ENCODE measurements at regions not wholly inside any gene's neighbourhood (a gene's known extent, or its start where the extent isn't known, plus 50 kb on each side); places are given as distances from the start of the nearest gene placed in this dataset.

- TF ChIP-seq CTCF (IDR thresholded peaks at IDR 0.05; ENCODE audit: control extremely low read depth in 1 of 3, insufficient read depth in 1 of 3, low read depth in 1 of 3, low read length in 3 of 3): no peak
- TF ChIP-seq POLR2AphosphoS5 (IDR thresholded peaks at IDR 0.05; ENCODE audit: low read depth, low read length): no peak
- no peak for TF ChIP-seq CBX5 (IDR thresholded peaks at IDR 0.05; ENCODE audit: low read depth, low read length)
- no peak for TF ChIP-seq POLR2A (IDR thresholded peaks at IDR 0.05; ENCODE audit: control extremely low read depth in 1 of 2, low read depth in 2 of 2, low read length in 2 of 2)
- TF ChIP-seq SIX5 (IDR thresholded peaks at IDR 0.05; ENCODE audit: low read depth, low read length): no peak
- no peak for TF ChIP-seq CHD2 (IDR thresholded peaks at IDR 0.05; ENCODE audit: low read length)
- TF ChIP-seq KDM5A (IDR thresholded peaks at IDR 0.05; ENCODE audit: low read length): no peak
Observed at GRCh38 chr5:10868956-10869355, 107.9 kb upstream of the DAP start.

Data from H1 (cell line).